ENCODE measurements at regions not wholly inside any gene's neighbourhood (a gene's known extent, or its start where the extent isn't known, plus 50 kb on each side); places are given as distances from the start of the nearest gene placed in this dataset.
A peak's percentile ranks its signal among the peaks of the same experiment; 100 is the strongest.
"Not testable (repeated sequence)": the region's sequence is repeated elsewhere in the genome, so short reads cannot be mapped to it uniquely, and the experiment has no call there.

GRCh38 chr3:34046154-34046553, 247.7 kb downstream of the PDCD6IP start:
- DNase-seq (ENCODE audit: low read depth in 4 of 4, low spot score in 2 of 4): no peak

GRCh38 chr3:34053626-34054025, 255.2 kb downstream of the PDCD6IP start:
- DNase-seq (ENCODE audit: low read depth in 4 of 4, low spot score in 2 of 4): no peak

- DNase-seq (ENCODE audit: low read depth in 4 of 4, low spot score in 2 of 4): no peak
Measured at GRCh38 chr3:34056181-34056910, 257.9 kb downstream of the PDCD6IP start.

DNA sequence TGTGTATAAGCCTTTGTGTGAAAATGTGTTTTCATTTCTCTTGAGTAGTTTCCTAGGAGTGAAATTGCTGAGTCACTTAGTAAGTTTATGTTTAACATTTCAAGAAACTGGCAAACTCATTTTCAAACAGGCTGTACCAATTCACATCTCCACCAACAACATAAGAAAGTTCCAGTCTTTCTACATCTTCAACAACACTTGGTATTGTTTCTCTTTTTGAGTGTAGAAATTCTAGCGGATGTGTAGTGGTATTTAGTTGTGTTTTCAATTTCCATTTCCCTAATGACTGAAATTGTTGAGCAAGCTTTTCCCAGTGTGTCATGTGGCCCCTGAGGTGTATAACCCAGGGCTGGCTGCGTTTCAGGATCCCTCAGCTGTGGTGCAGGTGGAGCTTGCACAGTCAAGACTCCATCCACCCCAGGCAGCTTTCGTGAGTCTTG, 258.5 kb downstream of the PDCD6IP start:
- no peak for DNase-seq (ENCODE audit: low read depth in 4 of 4, low spot score in 2 of 4)

GRCh38 chr3:34060995-34061394, 262.6 kb downstream of the PDCD6IP start:
- not testable (repeated sequence) for DNase-seq (ENCODE audit: low read depth in 4 of 4, low spot score in 2 of 4)

- DNase-seq (ENCODE audit: low read depth in 4 of 4, low spot score in 2 of 4): no peak
Measured at GRCh38 chr3:34065901-34066300, 267.5 kb downstream of the PDCD6IP start.

GRCh38 chr3:34066328-34066727, 267.9 kb downstream of the PDCD6IP start:
- DNase-seq (ENCODE audit: low read depth in 4 of 4, low spot score in 2 of 4): no peak

- no peak for DNase-seq (ENCODE audit: low read depth in 4 of 4, low spot score in 2 of 4)
Measured at GRCh38 chr3:34066999-34067398, 268.6 kb downstream of the PDCD6IP start.

DNA sequence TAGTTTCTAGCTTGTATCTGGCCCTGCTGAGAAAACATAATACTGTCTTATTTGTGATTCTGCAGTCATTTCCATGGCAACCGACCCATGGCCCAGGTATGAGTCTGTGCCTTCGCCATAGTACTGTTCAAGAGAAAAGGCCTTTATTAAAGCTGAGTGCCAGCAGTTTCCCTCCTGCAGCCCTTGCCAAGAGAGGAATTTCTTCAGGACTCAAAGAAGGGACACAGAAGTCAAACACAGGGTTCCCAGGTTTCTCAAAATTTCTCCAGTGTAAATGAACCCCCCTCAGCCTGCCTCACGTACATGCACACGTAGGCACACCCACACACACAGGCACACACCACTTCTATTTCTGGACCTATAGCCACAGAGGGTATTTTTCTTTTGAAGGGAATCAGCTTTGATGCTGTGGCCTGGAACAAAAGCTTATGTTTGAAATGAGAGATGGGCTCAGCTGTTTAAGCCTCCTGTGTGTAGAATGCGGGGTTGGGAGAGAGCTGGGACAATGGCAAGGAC, 269.2 kb downstream of the PDCD6IP start:
- DNase-seq (ENCODE audit: low read depth in 4 of 4, low spot score in 2 of 4): no peak

GRCh38 chr3:34068505-34068904, 270.1 kb downstream of the PDCD6IP start:
- DNase-seq (ENCODE audit: low read depth in 4 of 4, low spot score in 2 of 4): no peak

- no peak for DNase-seq (ENCODE audit: low read depth in 4 of 4, low spot score in 2 of 4)
Measured at GRCh38 chr3:34070831-34071585, 272.6 kb downstream of the PDCD6IP start.

DNA sequence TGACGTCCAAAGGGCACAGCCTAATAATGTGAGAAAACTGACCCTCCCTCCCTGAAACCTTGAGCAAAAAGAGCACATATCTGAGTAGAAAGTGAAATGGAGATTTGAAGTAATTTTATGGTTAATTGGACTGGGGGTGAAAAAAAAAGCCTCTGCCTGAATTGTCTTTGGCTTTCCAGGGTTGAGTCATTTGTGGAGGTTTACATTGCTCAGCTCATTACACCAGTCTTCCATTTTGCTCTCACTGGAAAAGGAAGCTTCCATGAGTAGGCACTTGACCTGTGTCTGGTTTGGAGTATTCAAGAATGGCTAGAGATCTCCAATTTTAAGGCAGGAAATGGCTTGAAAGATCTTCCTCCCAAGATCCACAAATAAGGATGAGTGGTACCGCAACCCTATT, 273.9 kb downstream of the PDCD6IP start:
- DNase-seq (ENCODE audit: low read depth in 4 of 4, low spot score in 2 of 4): no peak

GRCh38 chr3:34073111-34073510, 274.7 kb downstream of the PDCD6IP start:
- no peak for DNase-seq (ENCODE audit: low read depth in 4 of 4, low spot score in 2 of 4)

- no peak for DNase-seq (ENCODE audit: low read depth in 4 of 4, low spot score in 2 of 4)
Measured at GRCh38 chr3:34073961-34074360, 275.5 kb downstream of the PDCD6IP start.

- DNase-seq (ENCODE audit: low read depth in 4 of 4, low spot score in 2 of 4): no peak
Measured at GRCh38 chr3:34075975-34076374, 277.5 kb downstream of the PDCD6IP start.

GRCh38 chr3:34077417-34078195, 279.2 kb downstream of the PDCD6IP start:
- DNase-seq (ENCODE audit: low read depth in 4 of 4, low spot score in 2 of 4): peak in 1 of 4 donors; percentile 7

DNA sequence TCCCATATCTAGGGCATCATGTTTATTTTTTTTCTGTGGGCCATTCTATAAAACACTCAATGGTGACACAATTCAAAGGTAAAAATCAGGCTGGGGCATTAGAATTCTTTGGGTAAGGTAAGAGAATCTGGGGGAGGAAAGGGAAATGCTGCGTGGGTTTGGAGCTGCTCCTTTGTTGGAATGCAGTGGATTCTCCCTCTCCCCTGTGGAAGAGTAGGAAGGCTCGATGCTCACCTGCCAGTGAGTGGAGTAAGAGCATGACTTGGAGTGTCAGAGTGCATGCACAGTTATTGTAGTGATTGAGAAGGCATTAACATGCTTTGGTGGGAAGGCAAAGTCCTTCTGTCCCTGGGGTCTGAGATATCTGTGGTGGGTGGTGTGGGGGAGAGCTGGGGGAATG, 280.0 kb downstream of the PDCD6IP start:
- no peak for DNase-seq (ENCODE audit: low read depth in 4 of 4, low spot score in 2 of 4)

GRCh38 chr3:34079849-34080248, 281.4 kb downstream of the PDCD6IP start:
- DNase-seq (ENCODE audit: low read depth in 4 of 4, low spot score in 2 of 4): not testable (repeated sequence)

DNA sequence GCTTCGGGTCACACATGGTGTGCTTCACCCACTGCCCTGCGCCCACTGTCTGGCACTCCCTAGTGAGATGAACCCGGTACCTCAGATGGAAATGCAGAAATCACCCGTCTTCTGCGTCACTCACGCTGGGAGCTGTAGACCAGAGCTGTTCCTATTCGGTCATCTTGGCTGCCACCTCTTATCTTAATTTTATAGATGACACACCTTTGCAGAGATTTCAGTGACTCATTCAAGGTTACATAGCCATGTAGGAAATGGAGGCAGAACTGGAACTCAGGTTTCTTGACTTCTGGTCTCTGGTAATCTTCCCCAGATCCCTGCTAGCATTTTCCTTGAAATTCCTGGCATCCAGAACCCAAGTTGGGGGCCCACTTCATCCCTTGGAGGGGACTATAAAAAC, 291.9 kb downstream of the PDCD6IP start:
- not testable (repeated sequence) for DNase-seq (ENCODE audit: low read depth in 4 of 4, low spot score in 2 of 4)

GRCh38 chr3:34090876-34091275, 292.4 kb downstream of the PDCD6IP start:
- no peak for DNase-seq (ENCODE audit: low read depth in 4 of 4, low spot score in 2 of 4)

GRCh38 chr3:34094280-34094679, 295.9 kb downstream of the PDCD6IP start:
- not testable (repeated sequence) for DNase-seq (ENCODE audit: low read depth in 4 of 4, low spot score in 2 of 4)

All from left renal cortex interstitium (tissue), 4 donors.